Neural cell (in vitro differentiated cells): ENCODE measurements at regions not wholly inside any gene's neighbourhood (a gene's known extent, or its start where the extent isn't known, plus 50 kb on each side); places are given as distances from the start of the nearest gene placed in this dataset.

Experiments used
- H2AFZ ChIP-seq: fragments of 200-600, 300-800 bp; sonication (generic), shearing (Covaris generic); 2 replicates; pipeline ENCODE4 v1.6.0; 2014; ENCODE audit warnings: low read depth, mild to moderate bottlenecking, antibody characterized with exemption, low read length, moderate library complexity
- H3F3A ChIP-seq: fragments of 200-600 bp; shearing (Covaris generic); 2 replicates; pipeline ENCODE4 v1.6.1; 2016; ENCODE audit warnings: mild to moderate bottlenecking, moderate library complexity, mixed read lengths, antibody characterized with exemption, low read length; ENCODE audit not compliant: insufficient read depth, poor library complexity, severe bottlenecking
- H3K27ac ChIP-seq: fragments of 200-600, 300-800 bp; sonication (generic), shearing (Covaris generic); 2 replicates; pipeline ENCODE4 v1.5.1; 2014; ENCODE audit warnings: mild to moderate bottlenecking, low read length, moderate library complexity
- H3K27me3 ChIP-seq: fragments of 300-800, 200-600 bp; sonication (generic), shearing (Covaris generic); 2 replicates; pipeline ENCODE4 v1.6.0; 2014; ENCODE audit warnings: mild to moderate bottlenecking, low read depth, low read length, moderate library complexity; ENCODE audit not compliant: insufficient read depth
- H3K36me3 ChIP-seq: fragments of 300-800, 200-600 bp; sonication (generic), shearing (Covaris generic); 2 replicates; pipeline ENCODE4 v1.5.1; 2014; ENCODE audit warnings: mild to moderate bottlenecking, antibody characterized with exemption, low read length, moderate library complexity; ENCODE audit not compliant: insufficient read depth
- H3K4me2 ChIP-seq: fragments of 300-800, 200-600 bp; sonication (generic), shearing (Covaris generic); 2 replicates; pipeline ENCODE4 v1.6.0; 2014; ENCODE audit warnings: mild to moderate bottlenecking, low read length
- H3K4me3 ChIP-seq: fragments of 300-800, 200-600 bp; sonication (generic), shearing (Covaris generic); 2 replicates; pipeline ENCODE4 v1.5.1; 2014; ENCODE audit warnings: mild to moderate bottlenecking, low read length, moderate library complexity
- H3K79me2 ChIP-seq: fragments of 200-600 bp; shearing (Covaris generic); replicated peaks from 2 replicates; pipeline ENCODE4 v1.6.0; 2014; ENCODE audit warnings: mild to moderate bottlenecking, low read length, moderate library complexity; ENCODE audit not compliant: insufficient read depth
- H3K9ac ChIP-seq: fragments of 300-800, 200-600 bp; sonication (generic), shearing (Covaris generic); 2 replicates; pipeline ENCODE4 v1.6.1; 2016; ENCODE audit warnings: mild to moderate bottlenecking, low read length, mixed read lengths
- H3K9me2 ChIP-seq: fragments of 200-600 bp; shearing (Covaris generic); 2 replicates; pipeline ENCODE4 v1.6.1; 2016; ENCODE audit warnings: mild to moderate bottlenecking, low read length, mixed read lengths; ENCODE audit not compliant: insufficient read depth
- H3K9me3 ChIP-seq: fragments of 200-600, 300-800 bp; sonication (generic), shearing (Covaris generic); 2 replicates; pipeline ENCODE4 v1.6.1; 2016; ENCODE audit warnings: mild to moderate bottlenecking, mixed run types, low read length, moderate library complexity, mixed read lengths
- H4K20me1 ChIP-seq: fragments of 200-600 bp; shearing (Covaris generic); 2 replicates; pipeline ENCODE4 v1.6.1; 2016; ENCODE audit warnings: mild to moderate bottlenecking, mixed run types; ENCODE audit not compliant: insufficient read depth
- CTCF ChIP-seq: fragments of 450-650 bp; IDR thresholded peaks from 2 replicates; pipeline ENCODE4 v1.5.1; 2014; ENCODE audit warnings: antibody characterized with exemption, mild to moderate bottlenecking, moderate library complexity; ENCODE audit not compliant: poor library complexity, severe bottlenecking
- EP300 ChIP-seq: fragments of 450-650 bp; conservative IDR thresholded peaks from 2 replicates; pipeline ENCODE4 v1.6.1; 2014; ENCODE audit warnings: antibody characterized with exemption, mild to moderate bottlenecking, moderate library complexity; ENCODE audit not compliant: poor library complexity, severe bottlenecking
- EZH2 ChIP-seq: fragments of 200-600, 300-800 bp; shearing (Covaris generic), sonication (generic); IDR thresholded peaks from 2 replicates; pipeline ENCODE4 v1.6.1; 2014; ENCODE audit warnings: antibody characterized with exemption, low read length, borderline replicate concordance, mild to moderate bottlenecking; ENCODE audit not compliant: insufficient read depth, poor library complexity, severe bottlenecking
- MXI1 ChIP-seq: fragments of 450-650 bp; conservative IDR thresholded peaks from 2 replicates; pipeline ENCODE4 v1.6.1; 2014; ENCODE audit warnings: antibody characterized with exemption, mild to moderate bottlenecking; ENCODE audit not compliant: poor library complexity, severe bottlenecking
- POLR2AphosphoS5 ChIP-seq: IDR thresholded peaks from 2 replicates; pipeline ENCODE4 v1.6.1; 2012
- RAD21 ChIP-seq: fragments of 450-650 bp; conservative IDR thresholded peaks from 2 replicates; pipeline ENCODE4 v1.6.1; 2014; ENCODE audit warnings: antibody characterized with exemption, mild to moderate bottlenecking, moderate library complexity
- REST ChIP-seq: IDR thresholded peaks from 2 replicates; pipeline ENCODE4 v1.6.1; 2012; ENCODE audit warnings: borderline replicate concordance
- SMC3 ChIP-seq: fragments of 450-650 bp; conservative IDR thresholded peaks from 2 replicates; pipeline ENCODE4 v1.6.1; 2014; ENCODE audit warnings: antibody characterized with exemption, mild to moderate bottlenecking, moderate library complexity; ENCODE audit not compliant: poor library complexity
- TAF1 ChIP-seq: IDR thresholded peaks from 2 replicates; pipeline ENCODE4 v1.6.1; 2012; ENCODE audit warnings: low read depth

- TF ChIP-seq TAF1 (no peak), MXI1 (no peak), RAD21 (no peak), EP300 (no peak), REST (no peak), POLR2AphosphoS5 (no peak), CTCF (no peak), SMC3 (no peak), EZH2 (no peak)
- no peak overlapping the region for H3K9ac ChIP-seq
These were observed 960.8 kb upstream of the GHITM start for GRCh38 chr10:83178526-83178925.

DNA sequence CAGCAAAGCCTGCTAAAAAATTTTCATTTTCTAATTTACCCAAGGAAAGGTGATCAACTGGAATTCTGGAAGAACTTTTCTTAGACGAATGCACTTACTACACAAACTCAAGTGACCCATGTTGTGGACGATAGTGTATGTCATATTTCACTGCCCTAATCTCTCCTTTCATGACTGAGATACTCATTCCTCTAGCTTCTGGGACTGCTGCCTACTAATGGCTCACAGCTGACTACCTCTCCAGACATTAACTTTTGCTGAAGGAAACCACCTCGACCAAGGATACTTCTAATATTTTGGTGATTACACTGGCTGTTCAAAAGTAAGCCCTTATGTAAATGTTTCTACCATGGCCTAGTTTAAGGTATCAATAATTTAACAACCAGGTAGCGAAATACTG, 959.9 kb upstream of the GHITM start:
- no peaks in the 10 kb centered on the region for H4K20me1 ChIP-seq
- H3K9ac ChIP-seq: no peak overlapping the region
- no peaks in the 10 kb centered on the region for H3F3A ChIP-seq
- no peak overlapping the region for H3K27ac ChIP-seq
- no peaks in the 10 kb centered on the region for H3K9me2 ChIP-seq
- no peak overlapping the region for H3K4me2 ChIP-seq
- no peak for TF ChIP-seq REST
- TF ChIP-seq EP300: no peak
- no peak for TF ChIP-seq MXI1
- TF ChIP-seq CTCF: no peak
- no peak for TF ChIP-seq SMC3
- no peak for TF ChIP-seq TAF1
- TF ChIP-seq POLR2AphosphoS5: no peak
- TF ChIP-seq RAD21: no peak
- no peak for TF ChIP-seq EZH2
- no peak overlapping the region for H2AFZ ChIP-seq
- H3K27me3 ChIP-seq: no peaks in the 10 kb centered on the region
- H3K79me2 ChIP-seq: no peaks in the 10 kb centered on the region
- no peak overlapping the region for H3K4me3 ChIP-seq
- H3K36me3 ChIP-seq: no peaks in the 10 kb centered on the region
- H3K9me3 ChIP-seq: no peaks in the 10 kb centered on the region

More at GRCh38 chr10:83178526-83178925, 960.8 kb upstream of the GHITM start:
- no peaks in the 10 kb centered on the region for H3K36me3 ChIP-seq
- no peaks in the 10 kb centered on the region for H4K20me1 ChIP-seq
- H3K9me3 ChIP-seq: no peaks in the 10 kb centered on the region
- H3K27ac ChIP-seq: no peak overlapping the region
- H3K9me2 ChIP-seq: no peaks in the 10 kb centered on the region
- no peaks in the 10 kb centered on the region for H3F3A ChIP-seq
- no peak overlapping the region for H3K4me2 ChIP-seq
- H3K27me3 ChIP-seq: no peaks in the 10 kb centered on the region
- H2AFZ ChIP-seq: no peak overlapping the region
- H3K4me3 ChIP-seq: no peak overlapping the region
- H3K79me2 ChIP-seq: no peaks in the 10 kb centered on the region
